ENCODE measurements at regions not wholly inside any gene's neighbourhood (a gene's known extent, or its start where the extent isn't known, plus 50 kb on each side); places are given as distances from the start of the nearest gene placed in this dataset.

DNA sequence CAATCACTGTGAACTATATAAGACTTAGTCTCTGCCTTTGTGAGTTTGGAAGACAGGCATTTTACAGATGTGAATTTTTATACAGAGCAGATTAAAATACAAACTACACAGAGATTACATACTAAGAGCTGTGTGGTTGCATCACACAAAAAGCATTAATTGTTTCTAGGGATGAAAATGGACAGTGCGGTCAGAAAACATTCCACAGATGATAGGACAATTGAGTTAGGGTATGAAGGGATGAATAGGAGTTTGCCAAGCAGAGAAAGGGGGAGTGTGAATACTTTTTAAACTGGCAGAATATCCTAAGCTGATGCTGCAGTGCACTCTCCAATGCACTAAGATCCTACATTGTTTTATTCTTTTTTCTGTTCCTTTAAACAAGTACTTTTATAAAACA, 345.8 kb downstream of the VRK1 start:
- TF ChIP-seq, protein P1, sequence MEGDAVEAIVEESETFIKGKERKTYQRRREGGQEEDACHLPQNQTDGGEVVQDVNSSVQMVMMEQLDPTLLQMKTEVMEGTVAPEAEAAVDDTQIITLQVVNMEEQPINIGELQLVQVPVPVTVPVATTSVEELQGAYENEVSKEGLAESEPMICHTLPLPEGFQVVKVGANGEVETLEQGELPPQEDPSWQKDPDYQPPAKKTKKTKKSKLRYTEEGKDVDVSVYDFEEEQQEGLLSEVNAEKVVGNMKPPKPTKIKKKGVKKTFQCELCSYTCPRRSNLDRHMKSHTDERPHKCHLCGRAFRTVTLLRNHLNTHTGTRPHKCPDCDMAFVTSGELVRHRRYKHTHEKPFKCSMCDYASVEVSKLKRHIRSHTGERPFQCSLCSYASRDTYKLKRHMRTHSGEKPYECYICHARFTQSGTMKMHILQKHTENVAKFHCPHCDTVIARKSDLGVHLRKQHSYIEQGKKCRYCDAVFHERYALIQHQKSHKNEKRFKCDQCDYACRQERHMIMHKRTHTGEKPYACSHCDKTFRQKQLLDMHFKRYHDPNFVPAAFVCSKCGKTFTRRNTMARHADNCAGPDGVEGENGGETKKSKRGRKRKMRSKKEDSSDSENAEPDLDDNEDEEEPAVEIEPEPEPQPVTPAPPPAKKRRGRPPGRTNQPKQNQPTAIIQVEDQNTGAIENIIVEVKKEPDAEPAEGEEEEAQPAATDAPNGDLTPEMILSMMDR (IDR thresholded peaks at IDR 0.05), result no peak
- TF ChIP-seq POLR2AphosphoS5 (IDR thresholded peaks at IDR 0.05) (no peak), POLR2A (IDR thresholded peaks at IDR 0.05) (no peak)

All from suprapubic skin (tissue), 4 donors.